ENCODE measurements at regions not wholly inside any gene's neighbourhood (a gene's known extent, or its start where the extent isn't known, plus 50 kb on each side); places are given as distances from the start of the nearest gene placed in this dataset.

- H3K27me3 Mint-ChIP-seq (ENCODE audit: unreplicated experiment), result peaks cover 12% of the 10 kb centered on the region
- no peak overlapping the region for H3K27ac Mint-ChIP-seq (ENCODE audit: unreplicated experiment)
- TF ChIP-seq CTCF (IDR thresholded peaks at IDR 0.05), result no peak
- H3K4me1 Mint-ChIP-seq (ENCODE audit: unreplicated experiment), result peaks cover 2% of the 10 kb centered on the region
- no peak overlapping the region for H3K4me3 Mint-ChIP-seq (ENCODE audit: unreplicated experiment)
- H3K36me3 Mint-ChIP-seq (ENCODE audit: unreplicated experiment), result no peaks in the 10 kb centered on the region
- peak; percentile 13 for DNase-seq (ENCODE audit: extremely low spot score, unreplicated experiment)
- H3K9me3 Mint-ChIP-seq (ENCODE audit: unreplicated experiment), result no peaks in the 10 kb centered on the region
Observed at GRCh38 chr13:100815476-100816046, 141.0 kb upstream of the TMTC4 start.

- no peaks in the 10 kb centered on the region for H3K36me3 Mint-ChIP-seq (ENCODE audit: unreplicated experiment)
- H3K9me3 Mint-ChIP-seq (ENCODE audit: unreplicated experiment), result no peaks in the 10 kb centered on the region
- peaks cover 35% of the 10 kb centered on the region for H3K27me3 Mint-ChIP-seq (ENCODE audit: unreplicated experiment)
- DNase-seq (ENCODE audit: extremely low spot score, unreplicated experiment), result no peak
- H3K4me1 Mint-ChIP-seq (ENCODE audit: unreplicated experiment), result peaks cover 2% of the 10 kb centered on the region
- H3K4me3 Mint-ChIP-seq (ENCODE audit: unreplicated experiment), result no peak overlapping the region
- H3K27ac Mint-ChIP-seq (ENCODE audit: unreplicated experiment), result no peak overlapping the region
- no peak for TF ChIP-seq CTCF (IDR thresholded peaks at IDR 0.05)
Observed at GRCh38 chr13:100812982-100813584, 138.5 kb upstream of the TMTC4 start.

- peaks cover 2% of the 10 kb centered on the region for H3K4me1 Mint-ChIP-seq (ENCODE audit: unreplicated experiment)
- TF ChIP-seq CTCF (IDR thresholded peaks at IDR 0.05), result no peak
- DNase-seq (ENCODE audit: extremely low spot score, unreplicated experiment), result no peak
- H3K36me3 Mint-ChIP-seq (ENCODE audit: unreplicated experiment), result no peaks in the 10 kb centered on the region
- no peak overlapping the region for H3K4me3 Mint-ChIP-seq (ENCODE audit: unreplicated experiment)
- no peak overlapping the region for H3K27ac Mint-ChIP-seq (ENCODE audit: unreplicated experiment)
- H3K9me3 Mint-ChIP-seq (ENCODE audit: unreplicated experiment), result no peaks in the 10 kb centered on the region
- H3K27me3 Mint-ChIP-seq (ENCODE audit: unreplicated experiment), result peaks cover 45% of the 10 kb centered on the region
Observed at GRCh38 chr13:100811928-100812327, 137.3 kb upstream of the TMTC4 start.

GRCh38 chr13:100811024-100811865, 136.7 kb upstream of the TMTC4 start:
- Mint-ChIP-seq H3K27ac (ENCODE audit: unreplicated experiment) (no peak overlapping the region), H3K4me1 (ENCODE audit: unreplicated experiment) (peaks cover 2% of the 10 kb centered on the region), H3K27me3 (ENCODE audit: unreplicated experiment) (peaks cover 51% of the 10 kb centered on the region), H3K4me3 (ENCODE audit: unreplicated experiment) (no peak overlapping the region), H3K36me3 (ENCODE audit: unreplicated experiment) (no peaks in the 10 kb centered on the region), H3K9me3 (ENCODE audit: unreplicated experiment) (no peaks in the 10 kb centered on the region)
- DNase-seq (ENCODE audit: extremely low spot score, unreplicated experiment), result no peak
- TF ChIP-seq CTCF (IDR thresholded peaks at IDR 0.05), result no peak

GRCh38 chr13:100810481-100810880, 135.9 kb upstream of the TMTC4 start:
- H3K27ac Mint-ChIP-seq (ENCODE audit: unreplicated experiment), result no peak overlapping the region
- no peak for TF ChIP-seq CTCF (IDR thresholded peaks at IDR 0.05)
- no peaks in the 10 kb centered on the region for H3K9me3 Mint-ChIP-seq (ENCODE audit: unreplicated experiment)
- H3K36me3 Mint-ChIP-seq (ENCODE audit: unreplicated experiment), result no peaks in the 10 kb centered on the region
- no peak overlapping the region for H3K4me3 Mint-ChIP-seq (ENCODE audit: unreplicated experiment)
- H3K4me1 Mint-ChIP-seq (ENCODE audit: unreplicated experiment), result no peaks in the 10 kb centered on the region
- peaks cover 55% of the 10 kb centered on the region for H3K27me3 Mint-ChIP-seq (ENCODE audit: unreplicated experiment)
- no peak for DNase-seq (ENCODE audit: extremely low spot score, unreplicated experiment)

Measured in osteocyte (in vitro differentiated cells).